ENCODE measurements at regions not wholly inside any gene's neighbourhood (a gene's known extent, or its start where the extent isn't known, plus 50 kb on each side); places are given as distances from the start of the nearest gene placed in this dataset.
"Not testable (repeated sequence)": the region's sequence is repeated elsewhere in the genome, so short reads cannot be mapped to it uniquely, and the experiment has no call there.

DNA sequence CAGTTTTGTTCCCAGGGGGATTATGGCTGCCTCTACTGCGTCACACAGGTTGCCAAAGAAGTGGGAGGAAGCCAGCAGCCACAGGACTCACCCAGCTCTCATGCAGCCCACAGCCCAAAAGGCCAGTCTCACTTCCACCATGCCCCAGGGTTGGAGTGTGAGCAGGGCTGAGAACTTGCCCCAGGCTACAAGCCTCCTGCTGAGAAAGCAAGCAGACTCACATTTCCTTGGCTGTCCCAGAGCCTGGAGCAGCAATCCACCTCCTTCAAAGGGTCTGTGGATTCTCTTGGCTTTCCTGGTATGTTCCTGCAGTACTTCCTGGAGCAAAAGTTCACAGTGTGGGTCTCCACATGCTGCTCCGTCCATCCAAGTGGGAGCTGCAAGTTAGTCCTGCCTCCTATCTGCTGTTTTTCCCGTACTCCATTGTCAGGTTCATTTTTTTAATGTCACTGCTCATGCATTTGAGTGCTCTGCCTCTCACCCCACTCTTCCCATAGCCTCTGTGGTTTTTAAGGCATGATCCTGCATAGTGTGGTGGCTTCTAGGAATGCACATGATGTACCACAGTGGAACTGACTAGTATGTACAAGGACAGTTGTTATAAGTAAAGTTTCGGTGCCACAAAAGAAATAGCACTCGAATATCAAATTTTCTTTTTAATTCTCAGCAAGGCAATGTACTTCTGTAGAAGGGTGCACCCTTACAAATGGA lies 56.2 kb upstream of the ARHGEF7 start:
- Histone ChIP-seq H3K4me3 (no peak overlapping the region), H3K27me3 (no peaks in the 10 kb centered on the region), H3K9me3 (no peaks in the 10 kb centered on the region), H3K27ac (no peak overlapping the region), H3K36me3 (no peaks in the 10 kb centered on the region), H3K4me1 (no peaks in the 10 kb centered on the region)
- no peak for DNase-seq (ENCODE audit: low spot score in 2 of 2)
- TF ChIP-seq, protein P1, sequence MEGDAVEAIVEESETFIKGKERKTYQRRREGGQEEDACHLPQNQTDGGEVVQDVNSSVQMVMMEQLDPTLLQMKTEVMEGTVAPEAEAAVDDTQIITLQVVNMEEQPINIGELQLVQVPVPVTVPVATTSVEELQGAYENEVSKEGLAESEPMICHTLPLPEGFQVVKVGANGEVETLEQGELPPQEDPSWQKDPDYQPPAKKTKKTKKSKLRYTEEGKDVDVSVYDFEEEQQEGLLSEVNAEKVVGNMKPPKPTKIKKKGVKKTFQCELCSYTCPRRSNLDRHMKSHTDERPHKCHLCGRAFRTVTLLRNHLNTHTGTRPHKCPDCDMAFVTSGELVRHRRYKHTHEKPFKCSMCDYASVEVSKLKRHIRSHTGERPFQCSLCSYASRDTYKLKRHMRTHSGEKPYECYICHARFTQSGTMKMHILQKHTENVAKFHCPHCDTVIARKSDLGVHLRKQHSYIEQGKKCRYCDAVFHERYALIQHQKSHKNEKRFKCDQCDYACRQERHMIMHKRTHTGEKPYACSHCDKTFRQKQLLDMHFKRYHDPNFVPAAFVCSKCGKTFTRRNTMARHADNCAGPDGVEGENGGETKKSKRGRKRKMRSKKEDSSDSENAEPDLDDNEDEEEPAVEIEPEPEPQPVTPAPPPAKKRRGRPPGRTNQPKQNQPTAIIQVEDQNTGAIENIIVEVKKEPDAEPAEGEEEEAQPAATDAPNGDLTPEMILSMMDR (IDR thresholded peaks at IDR 0.05): no peak
- intact Hi-C loops (cut with DNase I): no loop called here

DNA sequence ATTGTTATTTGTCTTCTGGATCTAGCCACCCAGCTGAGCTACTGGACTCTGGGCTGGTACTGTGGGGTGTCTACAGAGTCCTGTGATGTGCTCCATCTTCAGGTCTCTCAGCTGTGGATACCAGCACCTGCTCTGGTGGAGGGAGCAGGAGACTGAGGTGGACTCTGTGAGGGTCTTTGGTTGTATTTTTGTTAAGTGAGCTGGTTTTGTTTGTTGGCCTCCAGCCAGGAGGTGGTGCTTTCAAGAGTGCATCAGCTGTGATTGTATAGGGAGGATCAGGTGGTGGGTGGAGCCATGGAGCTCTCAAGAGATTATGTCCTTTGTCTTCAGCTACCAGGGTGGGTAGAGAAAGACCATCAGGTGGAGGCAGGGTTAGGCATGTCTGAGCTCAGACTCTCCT lies 56.8 kb upstream of the ARHGEF7 start:
- H3K27ac ChIP-seq; H3K36me3 ChIP-seq; DNase-seq (ENCODE audit: low spot score in 2 of 2); H3K4me1 ChIP-seq; H3K4me3 ChIP-seq; H3K27me3 ChIP-seq; H3K9me3 ChIP-seq; intact Hi-C loops (cut with DNase I): not testable (repeated sequence)

DNA sequence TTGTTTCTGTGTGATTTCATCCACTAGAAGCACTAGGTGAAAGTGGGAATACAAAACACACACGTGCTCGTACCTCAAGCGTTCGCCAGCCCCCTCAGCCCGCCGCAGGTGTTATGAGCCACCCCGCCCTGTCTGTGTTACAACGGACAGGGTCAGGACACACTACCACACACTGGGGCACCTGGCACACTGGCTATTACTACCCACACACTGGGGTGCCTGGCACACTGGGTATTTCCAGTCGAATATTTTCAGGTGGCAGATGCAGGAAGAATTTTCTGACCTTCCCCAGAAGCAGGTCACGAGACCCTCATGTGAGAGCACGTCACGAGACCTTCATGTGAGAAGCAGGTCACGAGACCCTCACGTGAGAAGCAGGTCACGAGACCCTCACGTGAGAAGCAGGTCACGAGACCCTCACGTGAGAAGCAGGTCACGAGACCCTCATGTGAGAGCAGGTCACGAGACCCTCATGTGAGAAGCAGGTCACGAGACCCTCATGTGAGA lies 63.3 kb upstream of the ARHGEF7 start:
- not testable (repeated sequence) for H3K4me3 ChIP-seq, H3K4me1 ChIP-seq, H3K27ac ChIP-seq, H3K36me3 ChIP-seq, H3K27me3 ChIP-seq, H3K9me3 ChIP-seq
- peak in 1 of 2 donors; percentile 21 for DNase-seq (ENCODE audit: low spot score in 2 of 2)
- intact Hi-C loops (cut with DNase I): loop anchor here (2.0 kb wide), 1 partner anchor 137 kb away; the partner anchor contains the start of gene ANKRD10

DNA sequence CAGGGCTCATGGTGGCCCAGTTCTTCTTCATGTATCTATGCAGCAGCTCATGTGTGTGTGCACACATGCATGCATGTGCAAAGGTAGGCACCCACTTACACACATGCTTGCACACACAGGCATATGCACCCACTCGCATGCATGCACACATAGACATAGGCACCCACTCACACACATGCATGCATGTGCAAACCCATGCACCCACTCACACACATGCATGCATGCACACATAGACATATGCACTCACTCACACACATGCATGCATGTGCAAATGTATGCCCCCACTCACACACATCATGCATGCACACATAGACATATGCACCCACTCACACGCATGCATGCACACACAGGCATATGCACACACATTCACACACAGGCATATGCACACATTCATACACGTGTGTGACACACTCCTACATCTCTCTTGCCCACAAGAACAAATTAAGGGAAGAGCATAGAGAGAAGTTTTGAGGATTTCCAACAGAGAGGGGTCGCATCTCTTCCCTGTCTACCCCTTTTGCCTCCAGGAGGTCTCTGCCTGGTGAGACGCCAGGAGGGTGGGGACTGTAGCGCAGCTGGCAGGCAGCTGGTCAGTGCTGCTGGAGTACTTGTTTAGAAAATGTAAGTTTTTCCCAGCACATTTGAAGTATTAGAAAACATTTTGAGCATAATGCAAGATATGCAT lies 63.9 kb upstream of the ARHGEF7 start:
- Histone ChIP-seq H3K4me3 (no peak overlapping the region), H3K36me3 (no peaks in the 10 kb centered on the region), H3K27me3 (no peaks in the 10 kb centered on the region), H3K9me3 (no peaks in the 10 kb centered on the region), H3K27ac (no peak overlapping the region), H3K4me1 (peaks cover 0 to 6% of the 10 kb centered on the region in 2 donors)
- no peak for DNase-seq (ENCODE audit: low spot score in 2 of 2)
- intact Hi-C loops (cut with DNase I): loop anchor here (2.0 kb wide), 1 partner anchor 136 kb away; the partner anchor contains the start of gene ANKRD10
- TF ChIP-seq, protein P1 (IDR thresholded peaks at IDR 0.05): no peak

DNA sequence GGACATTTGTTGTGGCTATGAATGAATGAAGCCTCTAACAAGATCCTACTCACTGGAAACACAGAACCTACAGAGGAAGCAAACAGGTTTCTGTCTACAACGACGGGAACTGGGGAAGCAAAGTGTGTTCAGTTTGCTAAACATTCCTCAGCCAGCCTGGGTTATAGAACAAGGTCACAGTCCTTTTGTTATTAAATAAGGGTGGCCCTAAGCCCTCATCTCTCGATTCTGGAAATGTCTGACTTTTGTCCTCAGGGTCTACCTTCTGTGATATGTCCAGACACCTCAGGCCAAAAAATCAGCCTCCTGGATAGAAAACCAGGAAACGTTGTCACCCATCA lies 64.6 kb upstream of the ARHGEF7 start:
- Histone ChIP-seq H3K27me3 (no peaks in the 10 kb centered on the region), H3K9me3 (no peaks in the 10 kb centered on the region), H3K27ac (no peak overlapping the region), H3K4me1 (peaks cover 0 to 6% of the 10 kb centered on the region in 2 donors), H3K4me3 (no peak overlapping the region), H3K36me3 (no peaks in the 10 kb centered on the region)
- intact Hi-C loops (cut with DNase I): loop anchor here (1.0 to 2.0 kb wide), 2 partner anchors 106 to 136 kb away; partner anchors contain the start of gene ANKRD10
- no peak for DNase-seq (ENCODE audit: low spot score in 2 of 2)
- TF ChIP-seq, protein P1 (IDR thresholded peaks at IDR 0.05): no peak

DNA sequence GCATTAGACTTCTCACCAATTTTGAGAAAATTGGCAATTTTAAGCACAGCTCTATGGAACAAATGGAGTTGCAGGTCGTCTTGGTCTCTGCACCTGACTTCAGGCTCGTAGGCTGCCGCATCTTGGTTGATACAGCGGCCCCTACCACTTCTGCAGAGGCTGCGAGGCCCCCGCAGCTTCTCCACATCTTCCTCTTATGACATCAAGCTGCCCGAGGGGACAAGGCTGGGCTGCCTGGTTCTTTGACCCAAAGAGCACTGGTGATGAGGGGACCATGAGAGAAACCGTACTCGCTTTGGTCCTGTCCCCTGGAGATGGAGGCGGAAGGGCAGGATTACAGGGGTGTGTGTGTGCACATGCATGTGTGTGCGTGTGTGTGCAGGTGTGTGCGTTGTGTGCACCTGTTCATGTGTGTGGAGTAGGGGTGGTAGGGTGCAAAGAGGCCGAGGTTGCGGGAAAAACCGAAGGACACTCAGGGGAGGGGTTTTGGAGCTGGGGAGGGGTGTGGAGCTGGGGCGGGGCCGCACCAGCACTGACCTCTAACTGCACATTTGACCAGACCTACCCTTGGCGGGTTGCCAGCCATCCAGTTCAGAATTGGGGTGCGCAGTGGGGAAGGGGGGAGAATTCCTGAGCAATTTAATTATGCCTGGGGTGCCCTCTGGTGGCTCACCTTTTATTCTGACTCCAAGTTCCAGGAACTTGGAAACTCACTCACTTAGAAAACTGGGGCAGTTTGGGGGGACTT lies 65.1 kb upstream of the ARHGEF7 start:
- no peaks in the 10 kb centered on the region for H3K9me3 ChIP-seq
- H3K4me1 ChIP-seq: peaks cover 0 to 6% of the 10 kb centered on the region in 2 donors
- H3K27me3 ChIP-seq: no peaks in the 10 kb centered on the region
- TF ChIP-seq, protein P1 (IDR thresholded peaks at IDR 0.05): peak; percentile 14 to 61 (median 40)
- no peak overlapping the region for H3K4me3 ChIP-seq
- H3K36me3 ChIP-seq: no peaks in the 10 kb centered on the region
- no peak overlapping the region for H3K27ac ChIP-seq
- DNase-seq (ENCODE audit: low spot score in 2 of 2): no peak
- intact Hi-C loops (cut with DNase I): loop anchor here (1.0 to 2.0 kb wide), 2 partner anchors 106 to 135 kb away; partner anchors contain the start of gene ANKRD10

All from ascending aorta (tissue), 2 donors.